ENCODE measurements at regions not wholly inside any gene's neighbourhood (a gene's known extent, or its start where the extent isn't known, plus 50 kb on each side); places are given as distances from the start of the nearest gene placed in this dataset.
"Not testable (repeated sequence)": the region's sequence is repeated elsewhere in the genome, so short reads cannot be mapped to it uniquely, and the experiment has no call there.

DNA sequence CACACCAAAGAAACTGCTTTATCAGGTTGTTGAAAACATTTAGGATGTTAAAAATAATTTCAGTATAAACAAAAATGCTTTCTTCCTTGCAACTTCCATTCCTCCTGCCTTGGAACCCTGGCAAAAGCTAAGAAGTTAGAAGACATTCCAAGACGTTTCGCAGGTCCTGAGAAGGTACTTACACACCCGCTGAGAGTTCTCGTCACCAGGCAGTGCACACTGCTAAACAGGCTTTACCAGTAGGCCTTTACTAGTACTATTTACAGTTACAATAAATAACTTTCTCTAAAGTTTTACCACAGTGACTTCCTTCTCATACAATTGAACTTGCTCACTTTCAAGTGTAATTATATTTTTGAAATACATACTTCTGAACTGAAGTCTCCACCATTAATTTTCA lies 81.4 kb upstream of the RPS6KA2 start:
- H3K36me3 ChIP-seq, result no peaks in the 10 kb centered on the region
- ATAC-seq (ENCODE audit: insufficient number of reproducible peaks, low FRiP score, low read depth), result no peak
- no peak overlapping the region for H3K4me3 ChIP-seq

DNA sequence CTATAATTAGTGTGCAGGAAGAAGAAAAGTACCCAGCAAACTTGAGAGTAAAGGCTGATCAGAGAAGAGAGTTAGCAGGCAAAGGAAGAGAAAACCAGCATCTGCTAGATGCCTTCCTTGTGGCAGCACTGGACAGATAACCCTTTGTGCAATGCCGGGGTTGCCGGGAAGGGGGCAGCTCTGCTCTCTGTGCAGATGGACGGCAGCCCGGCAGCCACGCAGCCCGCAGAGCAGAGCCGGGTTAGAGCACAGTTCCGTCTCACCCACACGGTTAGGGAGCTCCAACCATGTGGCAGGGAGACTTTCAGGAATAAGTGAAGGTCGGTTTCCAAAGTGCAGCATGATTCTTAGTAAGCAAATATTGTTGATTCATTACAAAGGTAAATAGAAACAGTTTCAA lies 80.0 kb upstream of the RPS6KA2 start:
- no peaks in the 10 kb centered on the region for H3K4me1 ChIP-seq (ENCODE audit: control insufficient read depth in 1 of 2, low read depth in 2 of 2)
- H3K36me3 ChIP-seq, result no peaks in the 10 kb centered on the region
- DNase-seq (ENCODE audit: low spot score) (no peak), ATAC-seq (ENCODE audit: insufficient number of reproducible peaks, low FRiP score, low read depth) (no peak)
- H3K4me3 ChIP-seq, result no peak overlapping the region
- no peaks in the 10 kb centered on the region for H3K9me3 ChIP-seq
- H3K27me3 ChIP-seq (replicated peaks; ENCODE audit: insufficient read depth), result no peaks in the 10 kb centered on the region
- TF ChIP-seq, protein P1, sequence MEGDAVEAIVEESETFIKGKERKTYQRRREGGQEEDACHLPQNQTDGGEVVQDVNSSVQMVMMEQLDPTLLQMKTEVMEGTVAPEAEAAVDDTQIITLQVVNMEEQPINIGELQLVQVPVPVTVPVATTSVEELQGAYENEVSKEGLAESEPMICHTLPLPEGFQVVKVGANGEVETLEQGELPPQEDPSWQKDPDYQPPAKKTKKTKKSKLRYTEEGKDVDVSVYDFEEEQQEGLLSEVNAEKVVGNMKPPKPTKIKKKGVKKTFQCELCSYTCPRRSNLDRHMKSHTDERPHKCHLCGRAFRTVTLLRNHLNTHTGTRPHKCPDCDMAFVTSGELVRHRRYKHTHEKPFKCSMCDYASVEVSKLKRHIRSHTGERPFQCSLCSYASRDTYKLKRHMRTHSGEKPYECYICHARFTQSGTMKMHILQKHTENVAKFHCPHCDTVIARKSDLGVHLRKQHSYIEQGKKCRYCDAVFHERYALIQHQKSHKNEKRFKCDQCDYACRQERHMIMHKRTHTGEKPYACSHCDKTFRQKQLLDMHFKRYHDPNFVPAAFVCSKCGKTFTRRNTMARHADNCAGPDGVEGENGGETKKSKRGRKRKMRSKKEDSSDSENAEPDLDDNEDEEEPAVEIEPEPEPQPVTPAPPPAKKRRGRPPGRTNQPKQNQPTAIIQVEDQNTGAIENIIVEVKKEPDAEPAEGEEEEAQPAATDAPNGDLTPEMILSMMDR (IDR thresholded peaks at IDR 0.05), result no peak
- no peak overlapping the region for H3K27ac ChIP-seq

More for the DNA sequence above, 81.4 kb upstream of the RPS6KA2 start:
- TF ChIP-seq, protein P1 (IDR thresholded peaks at IDR 0.05), result no peak
- H3K27me3 ChIP-seq (replicated peaks; ENCODE audit: insufficient read depth), result no peaks in the 10 kb centered on the region
- H3K4me1 ChIP-seq (ENCODE audit: control insufficient read depth in 1 of 2, low read depth in 2 of 2), result peaks cover 0 to 2% of the 10 kb centered on the region in 2 donors
- H3K27ac ChIP-seq, result no peak overlapping the region
- DNase-seq (ENCODE audit: low spot score), result no peak
- no peaks in the 10 kb centered on the region for H3K9me3 ChIP-seq

DNA sequence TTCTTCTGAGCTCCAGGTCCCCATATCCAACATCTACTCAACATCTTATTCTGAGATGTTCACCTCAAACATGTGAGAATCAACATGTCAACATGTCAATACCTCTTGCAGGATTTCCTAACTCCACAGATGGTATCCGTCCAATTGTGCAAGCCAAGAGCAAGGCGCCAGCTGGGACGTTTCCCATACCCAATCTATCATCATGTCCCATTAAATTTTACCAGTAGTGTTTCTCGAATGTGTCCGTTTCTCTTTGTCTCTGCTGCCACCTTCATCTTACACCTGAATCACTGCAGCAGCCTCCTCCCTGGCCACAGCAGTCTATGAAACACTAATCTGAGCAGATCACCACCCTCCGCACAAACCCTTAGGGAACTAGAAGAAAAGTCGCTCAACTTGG lies 78.0 kb upstream of the RPS6KA2 start:
- Histone ChIP-seq H3K27ac (no peak overlapping the region), H3K27me3 (replicated peaks; ENCODE audit: insufficient read depth) (no peaks in the 10 kb centered on the region), H3K4me3 (no peak overlapping the region), H3K9me3 (no peaks in the 10 kb centered on the region), H3K4me1 (ENCODE audit: control insufficient read depth in 1 of 2, low read depth in 2 of 2) (no peaks in the 10 kb centered on the region), H3K36me3 (no peaks in the 10 kb centered on the region)
- no peak for ATAC-seq (ENCODE audit: insufficient number of reproducible peaks, low FRiP score, low read depth)
- no peak for DNase-seq (ENCODE audit: low spot score)
- TF ChIP-seq, protein P1 (IDR thresholded peaks at IDR 0.05), result no peak

DNA sequence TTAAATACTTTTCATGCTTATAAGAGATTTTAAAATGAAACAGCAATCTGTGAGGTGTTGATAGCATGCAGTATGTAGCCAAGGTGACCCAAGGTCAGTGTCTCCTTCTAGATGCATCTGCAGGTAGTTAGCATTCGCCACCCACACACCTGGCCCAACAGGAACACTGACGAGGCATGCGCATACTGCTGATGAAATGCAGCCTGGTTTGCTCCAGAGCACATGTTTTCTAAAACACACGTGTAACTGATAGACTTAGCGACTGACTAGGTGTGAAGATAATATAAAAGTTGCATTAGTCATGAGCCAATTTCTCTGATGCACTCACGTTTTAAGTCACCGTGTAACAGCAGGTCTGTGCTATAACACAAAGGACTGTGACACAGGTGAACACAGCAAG lies 77.1 kb upstream of the RPS6KA2 start:
- no peak overlapping the region for H3K4me3 ChIP-seq
- TF ChIP-seq, protein P1 (IDR thresholded peaks at IDR 0.05), result no peak
- ATAC-seq (ENCODE audit: insufficient number of reproducible peaks, low FRiP score, low read depth), result no peak
- H3K27me3 ChIP-seq (replicated peaks; ENCODE audit: insufficient read depth), result no peaks in the 10 kb centered on the region
- no peak overlapping the region for H3K27ac ChIP-seq
- no peaks in the 10 kb centered on the region for H3K36me3 ChIP-seq
- DNase-seq (ENCODE audit: low spot score), result no peak
- H3K4me1 ChIP-seq (ENCODE audit: control insufficient read depth in 1 of 2, low read depth in 2 of 2), result no peaks in the 10 kb centered on the region
- H3K9me3 ChIP-seq, result no peaks in the 10 kb centered on the region

DNA sequence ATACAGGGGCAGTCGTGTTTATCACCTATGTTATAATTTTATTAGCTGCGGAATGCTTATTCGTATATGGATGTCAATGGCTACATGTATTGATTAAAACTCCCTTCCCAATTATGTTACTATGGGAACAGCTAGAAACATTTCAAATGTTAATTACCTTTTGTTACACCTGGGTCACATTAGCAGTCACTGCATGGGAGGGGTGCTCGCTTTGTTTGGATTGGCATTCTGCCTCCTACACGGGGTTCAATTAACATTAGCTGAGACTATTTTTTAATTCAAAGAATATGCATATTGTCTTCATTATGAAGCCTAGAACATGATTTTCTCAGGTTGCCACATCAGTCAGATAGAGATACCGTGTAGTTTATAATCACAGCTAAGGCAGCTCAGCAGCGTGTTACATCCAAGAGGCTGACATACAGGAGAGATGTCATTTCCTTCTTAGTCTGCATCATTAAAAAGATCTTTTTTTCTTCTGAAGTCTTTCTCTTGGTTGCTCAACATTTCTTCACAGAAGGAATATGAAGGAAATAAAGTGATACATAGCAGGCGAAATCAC lies 76.2 kb upstream of the RPS6KA2 start:
- DNase-seq (ENCODE audit: low spot score), result no peak
- TF ChIP-seq, protein P1 (IDR thresholded peaks at IDR 0.05), result no peak

DNA sequence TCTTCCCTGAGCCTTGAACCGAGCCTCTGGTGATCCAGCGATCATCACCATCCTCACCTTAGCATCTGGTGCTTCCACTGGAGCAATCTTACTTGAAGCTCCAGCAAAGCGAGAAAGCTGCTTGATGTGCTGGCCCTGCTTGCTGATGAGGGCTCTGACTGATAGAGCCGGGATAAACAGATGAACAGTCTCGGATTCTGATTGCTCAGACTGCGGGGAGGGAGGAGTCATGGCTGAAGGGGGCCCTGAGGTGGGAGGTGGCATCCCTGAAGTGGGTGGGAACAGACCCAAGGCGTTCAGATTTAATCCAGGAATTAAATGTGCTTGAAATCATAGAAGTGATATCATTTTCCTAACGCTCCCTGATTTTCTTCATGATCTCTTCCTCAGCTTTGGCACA lies 74.4 kb upstream of the RPS6KA2 start:
- DNase-seq (ENCODE audit: low spot score); H3K4me3 ChIP-seq; H3K27me3 ChIP-seq (replicated peaks; ENCODE audit: insufficient read depth); ATAC-seq (ENCODE audit: insufficient number of reproducible peaks, low FRiP score, low read depth); H3K36me3 ChIP-seq; H3K27ac ChIP-seq; H3K4me1 ChIP-seq (ENCODE audit: control insufficient read depth in 1 of 2, low read depth in 2 of 2); H3K9me3 ChIP-seq: not testable (repeated sequence)

More for the DNA sequence above, 76.2 kb upstream of the RPS6KA2 start:
- Histone ChIP-seq H3K9me3 (no peaks in the 10 kb centered on the region), H3K27me3 (replicated peaks; ENCODE audit: insufficient read depth) (no peaks in the 10 kb centered on the region), H3K4me1 (ENCODE audit: control insufficient read depth in 1 of 2, low read depth in 2 of 2) (no peaks in the 10 kb centered on the region), H3K4me3 (no peak overlapping the region), H3K36me3 (no peaks in the 10 kb centered on the region), H3K27ac (no peak overlapping the region)
- ATAC-seq (ENCODE audit: insufficient number of reproducible peaks, low FRiP score, low read depth), result no peak

DNA sequence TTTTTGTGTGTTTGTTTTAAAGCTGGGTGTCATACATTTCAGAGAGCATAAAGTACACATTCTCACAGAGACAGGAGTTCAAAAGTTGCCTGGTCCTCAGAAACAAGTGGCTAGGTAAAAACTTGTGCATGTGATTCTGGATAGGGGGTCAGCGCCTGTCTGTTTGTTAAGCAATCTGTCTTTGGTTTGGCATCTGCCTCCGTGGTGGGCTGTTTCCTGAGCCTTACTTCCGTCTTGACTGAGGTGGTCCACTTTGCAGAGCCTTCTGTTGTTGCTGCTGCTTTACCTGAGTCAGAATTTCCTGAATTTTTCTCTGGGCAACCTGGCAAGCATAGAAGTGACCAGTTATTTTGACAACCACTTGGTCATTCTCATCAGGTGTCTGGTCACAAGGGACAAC lies 73.8 kb upstream of the RPS6KA2 start:
- not testable (repeated sequence) for H3K9me3 ChIP-seq; H3K4me3 ChIP-seq; ATAC-seq (ENCODE audit: insufficient number of reproducible peaks, low FRiP score, low read depth); H3K27ac ChIP-seq; H3K4me1 ChIP-seq (ENCODE audit: control insufficient read depth in 1 of 2, low read depth in 2 of 2); H3K27me3 ChIP-seq (replicated peaks; ENCODE audit: insufficient read depth); DNase-seq (ENCODE audit: low spot score); H3K36me3 ChIP-seq
